NT2/D1 (cell line): ENCODE measurements at regions not wholly inside any gene's neighbourhood (a gene's known extent, or its start where the extent isn't known, plus 50 kb on each side); places are given as distances from the start of the nearest gene placed in this dataset.

Experiments used
- YY1 ChIP-seq: IDR thresholded peaks from 2 replicates; pipeline ENCODE4 v1.6.1; 2011; ENCODE audit not compliant: insufficient read length, insufficient read depth
- ZNF274 ChIP-seq: IDR thresholded peaks from 2 replicates; pipeline ENCODE4 v1.6.1; 2011; ENCODE audit warnings: mild to moderate bottlenecking, low read depth, low read length

GRCh38 chr3:39707314-39707909 lies 102.0 kb upstream of the MYRIP start:
- no peak for TF ChIP-seq ZNF274
- TF ChIP-seq YY1, result no peak
